Breast epithelium (tissue), 3 donors: ENCODE measurements at regions not wholly inside any gene's neighbourhood (a gene's known extent, or its start where the extent isn't known, plus 50 kb on each side); places are given as distances from the start of the nearest gene placed in this dataset.

Source experiments
- CTCF ChIP-seq, 3 donors: fragments of 450-650 bp; IDR thresholded peaks; one replicate each; pipeline ENCODE4 v1.5.1; 2016 to 2017; ENCODE audit warnings: antibody characterized with exemption in 3 of 3, mild to moderate bottlenecking in 3 of 3, moderate library complexity in 3 of 3
- POLR2A ChIP-seq: fragments of 450-650 bp; IDR thresholded peaks from one replicate; pipeline ENCODE4 v1.6.1; 2016; ENCODE audit warnings: antibody characterized with exemption, mild to moderate bottlenecking, moderate library complexity

- no peak for TF ChIP-seq CTCF (IDR thresholded peaks at IDR 0.05)
- TF ChIP-seq POLR2A, result no peak
Measured at GRCh38 chr19:30679153-30679702, 307.0 kb downstream of the ZNF536 start.
